CD4-positive, alpha-beta T cell (primary cell): ENCODE measurements at regions not wholly inside any gene's neighbourhood (a gene's known extent, or its start where the extent isn't known, plus 50 kb on each side); places are given as distances from the start of the nearest gene placed in this dataset.

Experiments
- ATAC-seq: fragments of 200-7000 bp; cut with Tn5 transposase; one replicate; pipeline ENCODE4 v1.10.0; 2022; ENCODE audit warnings: mild to moderate bottlenecking; ENCODE audit not compliant: poor library complexity
- CTCF ChIA-PET: fragments of 350-600 bp; sonication (Branson Sonifier 250); formaldehyde crosslinking; loops from one replicate; lab custom pipeline; 2021; ENCODE audit warnings: antibody characterized with exemption, inconsistent platforms; lab: Charles Lee
- POLR2A ChIA-PET: fragments of 350-600 bp; sonication (Branson Sonifier 250); formaldehyde crosslinking; loops from one replicate; lab custom pipeline; 2021; ENCODE audit warnings: antibody characterized with exemption, inconsistent platforms; lab: Charles Lee
- DNase-seq, 14 experiments: peaks; one replicate each; pipeline ENCODE4 v3.0.0-alpha.2; 2013 to 2020; ENCODE audit warnings: mixed read lengths in 2 of 14
- H3K27ac ChIP-seq, 2 donors: one replicate each; pipeline versions ENCODE4 v1.5.1 to v1.7.0; 2013; ENCODE audit warnings: low read length in 2 of 2, low read depth in 1 of 2, mild to moderate bottlenecking in 1 of 2
- H3K27me3 ChIP-seq, 2 experiments: 1 replicate in 1 of 2; 2 replicates in 1 of 2; pipeline versions ENCODE4 v1.6.1 to v1.7.0; 2013; ENCODE audit warnings: low read length in 2 of 2, control low read depth in 1 of 2, mild to moderate bottlenecking in 1 of 2, moderate library complexity in 1 of 2; ENCODE audit not compliant: insufficient read depth in 2 of 2, control insufficient read depth in 1 of 2
- H3K36me3 ChIP-seq: one replicate; pipeline ENCODE4 v1.6.1; 2013; ENCODE audit warnings: low read length, control low read depth; ENCODE audit not compliant: insufficient read depth
- H3K4me1 ChIP-seq: one replicate; pipeline ENCODE4 v1.6.1; 2013; ENCODE audit warnings: low read length, control low read depth; ENCODE audit not compliant: insufficient read depth
- H3K4me3 ChIP-seq: one replicate; pipeline ENCODE4 v1.5.1; 2013; ENCODE audit warnings: mild to moderate bottlenecking, low read length, moderate library complexity
- H3K9me3 ChIP-seq, 2 experiments: 1 replicate in 1 of 2; 2 replicates in 1 of 2; pipeline versions ENCODE4 v1.6.1 to v1.7.0; 2013; ENCODE audit warnings: low read length in 2 of 2, mild to moderate bottlenecking in 2 of 2, control low read depth in 1 of 2, moderate library complexity in 1 of 2; ENCODE audit not compliant: control insufficient read depth in 1 of 2, insufficient read depth in 1 of 2
- H3K27ac Mint-ChIP-seq: one replicate; pipeline ENCODE4 v1.8.0; 2020; ENCODE audit warnings: mixed read lengths
- H3K27me3 Mint-ChIP-seq: one replicate; pipeline ENCODE4 v1.8.0; 2021; ENCODE audit warnings: mixed read lengths
- H3K36me3 Mint-ChIP-seq: one replicate; pipeline ENCODE4 v1.8.0; 2021; ENCODE audit warnings: low read depth, mixed read lengths
- H3K4me1 Mint-ChIP-seq: one replicate; pipeline ENCODE4 v1.8.0; 2021; ENCODE audit warnings: low read depth, mixed read lengths
- H3K4me3 Mint-ChIP-seq: one replicate; pipeline ENCODE4 v1.8.0; 2020; ENCODE audit warnings: mild to moderate bottlenecking, mixed read lengths
- H3K9me3 Mint-ChIP-seq: one replicate; pipeline ENCODE4 v1.8.0; 2020; ENCODE audit warnings: mixed read lengths
- CTCF ChIP-seq: fragments of 200-600 bp; IDR thresholded peaks from one replicate; pipeline ENCODE4 v1.8.0; 2022; ENCODE audit warnings: antibody characterized with exemption, mild to moderate bottlenecking
- intact Hi-C, 2 experiments: fragments of 100-400 bp; cut with DNase I in 1 of 2; cut with micrococcal nuclease in 1 of 2; formaldehyde crosslinking; loops; one replicate each; pipeline versions ENCODE4 v1.15.1 to v1.9.0; 2023 to 2025; cut with DNase I, micrococcal nuclease

- ChIA-PET POLR2A (no interaction called here), CTCF (no interaction called here)
- H3K27me3 ChIP-seq = no peaks in the 10 kb centered on the region
- H3K4me1 ChIP-seq = no peaks in the 10 kb centered on the region
- H3K36me3 ChIP-seq = no peaks in the 10 kb centered on the region
- DNase-seq (no peak), ATAC-seq (no peak)
- H3K27ac ChIP-seq = no peak overlapping the region
- H3K36me3 Mint-ChIP-seq = no peaks in the 10 kb centered on the region
- H3K4me3 ChIP-seq = no peak overlapping the region
- no peaks in the 10 kb centered on the region for H3K4me1 Mint-ChIP-seq
- no peaks in the 10 kb centered on the region for H3K9me3 ChIP-seq
- H3K4me3 Mint-ChIP-seq = no peak overlapping the region
- no peaks in the 10 kb centered on the region for H3K9me3 Mint-ChIP-seq
- H3K27me3 Mint-ChIP-seq = no peaks in the 10 kb centered on the region
- intact Hi-C loops = loop anchor here in 1 of 2 experiments (5.0 kb wide), 1 partner anchor 93 kb away; no protein-coding TSS in a partner anchor
- H3K27ac Mint-ChIP-seq = no peak overlapping the region
- no peak for TF ChIP-seq CTCF
These were observed 272.8 kb downstream of the TLE3 start for GRCh38 chr15:69824877-69825406.

GRCh38 chr15:69825941-69826818 is 271.5 kb downstream of the TLE3 start:
- intact Hi-C loops = loop anchor here in 1 of 2 experiments (5.0 kb wide), 1 partner anchor 94 kb away; no protein-coding TSS in a partner anchor
- Mint-ChIP-seq H3K4me3 (no peak overlapping the region), H3K4me1 (no peaks in the 10 kb centered on the region), H3K27me3 (no peaks in the 10 kb centered on the region), H3K27ac (no peak overlapping the region), H3K36me3 (no peaks in the 10 kb centered on the region), H3K9me3 (no peaks in the 10 kb centered on the region)
- no peaks in the 10 kb centered on the region for H3K9me3 ChIP-seq
- CTCF ChIA-PET = no interaction called here
- DNase-seq (no peak), ATAC-seq (no peak)
- no peak overlapping the region for H3K4me3 ChIP-seq
- no peak overlapping the region for H3K27ac ChIP-seq
- no peaks in the 10 kb centered on the region for H3K27me3 ChIP-seq
- no peaks in the 10 kb centered on the region for H3K4me1 ChIP-seq
- no peak for TF ChIP-seq CTCF
- POLR2A ChIA-PET = no interaction called here
- H3K36me3 ChIP-seq = no peaks in the 10 kb centered on the region

- no peaks in the 10 kb centered on the region for H3K27me3 ChIP-seq
- H3K4me1 ChIP-seq = no peaks in the 10 kb centered on the region
- ChIA-PET CTCF (no interaction called here), POLR2A (no interaction called here)
- Mint-ChIP-seq H3K36me3 (no peaks in the 10 kb centered on the region), H3K27me3 (no peaks in the 10 kb centered on the region), H3K27ac (no peak overlapping the region), H3K4me1 (no peaks in the 10 kb centered on the region), H3K4me3 (no peak overlapping the region), H3K9me3 (no peaks in the 10 kb centered on the region)
- no peaks in the 10 kb centered on the region for H3K9me3 ChIP-seq
- intact Hi-C loops = loop anchor here in 1 of 2 experiments (5.0 kb wide), 1 partner anchor 94 kb away; no protein-coding TSS in a partner anchor
- H3K4me3 ChIP-seq = no peak overlapping the region
- DNase-seq (no peak), ATAC-seq (no peak)
- no peak overlapping the region for H3K27ac ChIP-seq
- no peaks in the 10 kb centered on the region for H3K36me3 ChIP-seq
- no peak for TF ChIP-seq CTCF
These were observed 270.9 kb downstream of the TLE3 start for GRCh38 chr15:69826819-69827175.
